Common myeloid progenitor, CD34-positive (primary cell): ENCODE measurements at regions not wholly inside any gene's neighbourhood (a gene's known extent, or its start where the extent isn't known, plus 50 kb on each side); places are given as distances from the start of the nearest gene placed in this dataset.

ENCODE experiments used
- CTCF ChIA-PET: fragments of 350-600 bp; sonication (Branson Sonifier 250); formaldehyde crosslinking; loops from one replicate; lab custom pipeline; 2021; ENCODE audit warnings: antibody characterized with exemption; lab: Charles Lee
- POLR2A ChIA-PET: fragments of 350-600 bp; sonication (Branson Sonifier 250); formaldehyde crosslinking; loops from one replicate; lab custom pipeline; 2021; ENCODE audit warnings: antibody characterized with exemption; lab: Charles Lee
- DNase-seq, 3 donors: peaks; one replicate each; pipeline versions ENCODE4 v3.0.0 to v3.0.0-alpha.2; 2013
- H3K27ac ChIP-seq, 2 experiments: 1 replicate in 1 of 2; 2 replicates in 1 of 2; pipeline ENCODE4 v1.7.0; 2013; ENCODE audit warnings: inconsistent platforms in 2 of 2, low read length in 2 of 2, mild to moderate bottlenecking in 2 of 2, low read depth in 1 of 2, moderate library complexity in 1 of 2; ENCODE audit not compliant: severe bottlenecking in 2 of 2, insufficient read depth in 1 of 2, poor library complexity in 1 of 2
- H3K27me3 ChIP-seq, 5 experiments: replicated peaks in 2 of 5; 1 replicate in 3 of 5; 2 replicates in 2 of 5; pipeline versions ENCODE4 v1.6.1 to v1.7.0; 2013; ENCODE audit warnings: low read length in 4 of 5, mild to moderate bottlenecking in 2 of 5, moderate library complexity in 2 of 5, inconsistent platforms in 1 of 5; ENCODE audit not compliant: insufficient read depth in 5 of 5, control insufficient read depth in 4 of 5
- H3K36me3 ChIP-seq, 4 experiments: 1 replicate in 2 of 4; 2 replicates in 2 of 4; pipeline versions ENCODE4 v1.6.1 to v1.7.0; 2013; ENCODE audit warnings: low read length in 3 of 4, control low read depth in 1 of 4, mild to moderate bottlenecking in 1 of 4; ENCODE audit not compliant: control insufficient read depth in 4 of 4, insufficient read depth in 4 of 4
- H3K4me1 ChIP-seq, 4 experiments: 1 replicate in 3 of 4; 2 replicates in 1 of 4; pipeline versions ENCODE4 v1.6.1 to v1.7.1; 2013; ENCODE audit warnings: low read length in 3 of 4, mild to moderate bottlenecking in 3 of 4, control low read depth in 1 of 4, inconsistent platforms in 1 of 4, moderate library complexity in 1 of 4; ENCODE audit not compliant: control insufficient read depth in 4 of 4, insufficient read depth in 4 of 4; ENCODE audit errors: control extremely low read depth in 1 of 4
- H3K4me3 ChIP-seq, 7 experiments: 1 replicate in 4 of 7; 2 replicates in 3 of 7; pipeline versions ENCODE4 v1.5.1 to v1.7.0; 2013; ENCODE audit warnings: mild to moderate bottlenecking in 7 of 7, low read length in 6 of 7, moderate library complexity in 6 of 7, inconsistent platforms in 2 of 7, low read depth in 2 of 7, control low read depth in 1 of 7; ENCODE audit not compliant: insufficient read depth in 4 of 7, control insufficient read depth in 1 of 7; ENCODE audit errors: extremely low read depth in 1 of 7
- H3K9me3 ChIP-seq, 5 experiments: 1 replicate in 4 of 5; 2 replicates in 1 of 5; pipeline versions ENCODE4 v1.6.1 to v1.7.1; 2013; ENCODE audit warnings: low read length in 4 of 5, mild to moderate bottlenecking in 2 of 5, inconsistent platforms in 1 of 5, low read depth in 1 of 5, moderate library complexity in 1 of 5; ENCODE audit not compliant: control insufficient read depth in 4 of 5, insufficient read depth in 2 of 5; ENCODE audit errors: control extremely low read depth in 1 of 5
- WGBS: methylation state at CpG from one replicate; pipeline ENCODE4 v1.1.5; 2013; ENCODE audit not compliant: insufficient coverage; 5-methylcytosine and 5-hydroxymethylcytosine counted together

- 100% methylated on average over 4 of the region's 4 CpGs for WGBS
- no peak for DNase-seq
- Histone ChIP-seq H3K36me3 (no peaks in the 10 kb centered on the region), H3K27ac (no peak overlapping the region), H3K9me3 (no peaks in the 10 kb centered on the region), H3K4me3 (no peak overlapping the region), H3K27me3 (peaks cover 0 to 3% (median 0%) of the 10 kb centered on the region in 5 experiments), H3K4me1 (no peaks in the 10 kb centered on the region)
- CTCF ChIA-PET, result no interaction called here
- POLR2A ChIA-PET, result no interaction called here
Measured at GRCh38 chr10:8637640-8638039, 583.2 kb downstream of the GATA3 start.

- Histone ChIP-seq H3K27ac (no peak overlapping the region), H3K27me3 (peaks cover 0 to 3% (median 0%) of the 10 kb centered on the region in 5 experiments), H3K4me3 (no peak overlapping the region), H3K36me3 (no peaks in the 10 kb centered on the region), H3K9me3 (no peaks in the 10 kb centered on the region), H3K4me1 (no peaks in the 10 kb centered on the region)
- ChIA-PET POLR2A (no interaction called here), CTCF (no interaction called here)
- WGBS, result 97% methylated on average over 2 of the region's 4 CpGs
- DNase-seq, result no peak
Measured at GRCh38 chr10:8638088-8638672, 583.7 kb downstream of the GATA3 start.

- Histone ChIP-seq H3K27me3 (peaks cover 0 to 3% (median 0%) of the 10 kb centered on the region in 5 experiments), H3K4me3 (no peak overlapping the region), H3K27ac (no peak overlapping the region), H3K9me3 (no peaks in the 10 kb centered on the region), H3K4me1 (no peaks in the 10 kb centered on the region), H3K36me3 (no peaks in the 10 kb centered on the region)
- ChIA-PET POLR2A (no interaction called here), CTCF (no interaction called here)
- DNase-seq, result no peak
- 97% methylated on average over 3 of the region's 6 CpGs for WGBS
Measured at GRCh38 chr10:8639486-8640185, 585.1 kb downstream of the GATA3 start.

GRCh38 chr10:8640301-8640700 lies 585.8 kb downstream of the GATA3 start:
- Histone ChIP-seq H3K27me3 (peaks cover 0 to 3% (median 0%) of the 10 kb centered on the region in 5 experiments), H3K4me3 (no peak overlapping the region), H3K27ac (no peak overlapping the region), H3K36me3 (no peaks in the 10 kb centered on the region), H3K4me1 (no peaks in the 10 kb centered on the region), H3K9me3 (no peaks in the 10 kb centered on the region)
- ChIA-PET CTCF (no interaction called here), POLR2A (no interaction called here)
- 80% methylated on average over 1 of the region's 3 CpGs for WGBS
- DNase-seq, result no peak

GRCh38 chr10:8640878-8641277 lies 586.4 kb downstream of the GATA3 start:
- Histone ChIP-seq H3K4me1 (no peaks in the 10 kb centered on the region), H3K36me3 (no peaks in the 10 kb centered on the region), H3K27ac (no peak overlapping the region), H3K9me3 (no peaks in the 10 kb centered on the region), H3K27me3 (peaks cover 0 to 3% (median 0%) of the 10 kb centered on the region in 5 experiments), H3K4me3 (no peak overlapping the region)
- ChIA-PET CTCF (no interaction called here), POLR2A (no interaction called here)
- DNase-seq, result no peak

GRCh38 chr10:8656261-8656660 lies 601.8 kb downstream of the GATA3 start:
- DNase-seq, result no peak
- Histone ChIP-seq H3K27me3 (no peaks in the 10 kb centered on the region), H3K9me3 (no peaks in the 10 kb centered on the region), H3K4me1 (no peaks in the 10 kb centered on the region), H3K4me3 (no peak overlapping the region), H3K27ac (no peak overlapping the region), H3K36me3 (no peaks in the 10 kb centered on the region)
- ChIA-PET POLR2A (no interaction called here), CTCF (no interaction called here)
- 89% methylated on average over 4 of the region's 4 CpGs for WGBS

GRCh38 chr10:8659982-8660381 lies 605.5 kb downstream of the GATA3 start:
- ChIA-PET CTCF (no interaction called here), POLR2A (no interaction called here)
- no peaks in the 10 kb centered on the region for H3K27me3 ChIP-seq
- H3K9me3 ChIP-seq, result no peaks in the 10 kb centered on the region
- H3K27ac ChIP-seq, result no peak overlapping the region
- DNase-seq, result no peak
- no peaks in the 10 kb centered on the region for H3K4me1 ChIP-seq
- no CpG with 5 or more reads among the region's 2 CpGs for WGBS
- no peaks in the 10 kb centered on the region for H3K36me3 ChIP-seq
- no peak overlapping the region for H3K4me3 ChIP-seq
